ENCODE measurements at regions not wholly inside any gene's neighbourhood (a gene's known extent, or its start where the extent isn't known, plus 50 kb on each side); places are given as distances from the start of the nearest gene placed in this dataset.

GRCh38 chr6:11363881-11364576 lies 131.6 kb upstream of the NEDD9 start:
- DNase-seq (ENCODE audit: low read depth): peak; percentile 47

GRCh38 chr6:11362564-11362963 lies 130.1 kb upstream of the NEDD9 start:
- DNase-seq (ENCODE audit: low read depth): no peak

- DNase-seq (ENCODE audit: low read depth): no peak
These were observed 126.7 kb upstream of the NEDD9 start for GRCh38 chr6:11358904-11359830.

- DNase-seq (ENCODE audit: low read depth): no peak
These were observed 124.8 kb upstream of the NEDD9 start for GRCh38 chr6:11357285-11357684.

- no peak for DNase-seq (ENCODE audit: low read depth)
These were observed 124.1 kb upstream of the NEDD9 start for GRCh38 chr6:11356404-11357155.

- DNase-seq (ENCODE audit: low read depth): peak; percentile 86
These were observed 121.5 kb upstream of the NEDD9 start for GRCh38 chr6:11353921-11354389.

- DNase-seq (ENCODE audit: low read depth): no peak
These were observed 117.8 kb upstream of the NEDD9 start for GRCh38 chr6:11350294-11350693.

GRCh38 chr6:11349880-11350279 lies 117.4 kb upstream of the NEDD9 start:
- no peak for DNase-seq (ENCODE audit: low read depth)

GRCh38 chr6:11346516-11346915 lies 114.0 kb upstream of the NEDD9 start:
- no peak for DNase-seq (ENCODE audit: low read depth)

- DNase-seq (ENCODE audit: low read depth): no peak
These were observed 113.1 kb upstream of the NEDD9 start for GRCh38 chr6:11345536-11345935.

- DNase-seq (ENCODE audit: low read depth): no peak
These were observed 111.7 kb upstream of the NEDD9 start for GRCh38 chr6:11343963-11344723.

GRCh38 chr6:11341867-11342266 lies 109.4 kb upstream of the NEDD9 start:
- no peak for DNase-seq (ENCODE audit: low read depth)

GRCh38 chr6:11341303-11341702 lies 108.8 kb upstream of the NEDD9 start:
- no peak for DNase-seq (ENCODE audit: low read depth)

- DNase-seq (ENCODE audit: low read depth): no peak
These were observed 106.9 kb upstream of the NEDD9 start for GRCh38 chr6:11339380-11339779.

GRCh38 chr6:11337306-11337705 lies 104.8 kb upstream of the NEDD9 start:
- no peak for DNase-seq (ENCODE audit: low read depth)

GRCh38 chr6:11335826-11336225 lies 103.4 kb upstream of the NEDD9 start:
- no peak for DNase-seq (ENCODE audit: low read depth)

GRCh38 chr6:11333132-11333849 lies 100.8 kb upstream of the NEDD9 start:
- peak; percentile 58 for DNase-seq (ENCODE audit: low read depth)

GRCh38 chr6:11332463-11332862 lies 100.0 kb upstream of the NEDD9 start:
- DNase-seq (ENCODE audit: low read depth): no peak

- DNase-seq (ENCODE audit: low read depth): no peak
These were observed 98.6 kb upstream of the NEDD9 start for GRCh38 chr6:11331111-11331510.

- no peak for DNase-seq (ENCODE audit: low read depth)
These were observed 97.9 kb upstream of the NEDD9 start for GRCh38 chr6:11330413-11330760.

All from myocyte (in vitro differentiated cells).